Endothelial cell of umbilical vein (primary cell): ENCODE measurements at regions not wholly inside any gene's neighbourhood (a gene's known extent, or its start where the extent isn't known, plus 50 kb on each side); places are given as distances from the start of the nearest gene placed in this dataset.

Experiments used
- BruUV-seq: library from RNA; stranded (reverse); fragments of 400-500 nt; replicated peaks from 2 replicates; lab custom pipeline; 2021; lab: Mats Ljungman, UMichigan
- CTCF ChIA-PET: fragments of 300-600, 350-600 bp; sonication (Branson Sonifier 250); formaldehyde crosslinking; loops from one replicate; lab custom pipeline; 2021; ENCODE audit warnings: antibody characterized with exemption, inconsistent platforms; lab: Charles Lee
- POLR2A ChIA-PET: fragments of 300-600, 350-600 bp; sonication (Branson Sonifier 250); formaldehyde crosslinking; loops from one replicate; lab custom pipeline; 2021; ENCODE audit warnings: antibody characterized with exemption, inconsistent platforms; lab: Charles Lee
- DNase-seq: peaks from one replicate; pipeline ENCODE4 v3.0.0-alpha.2; 2011; ENCODE audit warnings: low read depth, low spot score
- FAIRE-seq: peaks from 2 replicates; lab custom pipeline; 2011; peaks lifted over from hg19 to GRCh38; lab: Jason Lieb, UNC
- H2AFZ ChIP-seq: 2 replicates; pipeline ENCODE4 v1.6.0; 2012; ENCODE audit warnings: low read depth, low read length, control low read depth, inconsistent platforms
- H3K27ac ChIP-seq: 2 replicates; pipeline ENCODE4 v1.5.1; 2011; ENCODE audit warnings: low read depth, mild to moderate bottlenecking, control low read depth, low read length, moderate library complexity; ENCODE audit not compliant: insufficient read depth
- H3K27me3 ChIP-seq, 2 experiments: 2 replicates each; pipeline versions ENCODE4 v1.6.0 to v1.6.1; 2011; ENCODE audit warnings: low read length in 2 of 2, mixed read lengths in 1 of 2; ENCODE audit not compliant: control insufficient read depth in 2 of 2, insufficient read depth in 2 of 2
- H3K36me3 ChIP-seq, 2 experiments: 2 replicates in 1 of 2; 3 replicates in 1 of 2; pipeline ENCODE4 v1.5.1; 2011; ENCODE audit warnings: low read length in 2 of 2, mild to moderate bottlenecking in 1 of 2, moderate library complexity in 1 of 2; ENCODE audit not compliant: control insufficient read depth in 2 of 2, insufficient read depth in 2 of 2; ENCODE audit errors: extremely low read depth in 1 of 2
- H3K4me1 ChIP-seq: 3 replicates; pipeline ENCODE4 v1.5.1; 2011; ENCODE audit warnings: mild to moderate bottlenecking, low read length; ENCODE audit not compliant: control insufficient read depth, insufficient read depth; ENCODE audit errors: extremely low read depth
- H3K4me2 ChIP-seq: 2 replicates; pipeline ENCODE4 v1.6.1; 2011; ENCODE audit warnings: low read length, control low read depth, mixed read lengths; ENCODE audit not compliant: insufficient read depth
- H3K4me3 ChIP-seq, 3 experiments: fragments of 200-600 bp in 1 of 3; sonication (generic), shearing (Covaris generic) in 1 of 3; replicated peaks in 1 of 3; 2 replicates each; pipeline ENCODE4 v1.5.1; 2011 to 2016; ENCODE audit warnings: control low read depth in 3 of 3, low read length in 3 of 3, mild to moderate bottlenecking in 2 of 3, inconsistent platforms in 1 of 3, low read depth in 1 of 3, moderate library complexity in 1 of 3; ENCODE audit not compliant: insufficient read depth in 1 of 3
- H3K79me2 ChIP-seq: 2 replicates; pipeline ENCODE4 v1.6.0; 2012; ENCODE audit warnings: low read length, inconsistent platforms; ENCODE audit not compliant: control insufficient read depth, insufficient read depth
- H3K9ac ChIP-seq: replicated peaks from 2 replicates; pipeline ENCODE3; 2011; ENCODE audit warnings: low read length, control low read depth; ENCODE audit not compliant: insufficient read depth; ENCODE audit errors: extremely low read depth
- H3K9me1 ChIP-seq: replicated peaks from 3 replicates; pipeline ENCODE4 v1.6.0; 2011; ENCODE audit warnings: mild to moderate bottlenecking, low read length; ENCODE audit not compliant: control insufficient read depth, insufficient read depth; ENCODE audit errors: extremely low read depth
- H3K9me3 ChIP-seq: replicated peaks from 2 replicates; pipeline ENCODE4 v1.5.1; 2012; ENCODE audit warnings: low read length, inconsistent platforms; ENCODE audit not compliant: control insufficient read depth, insufficient read depth
- H4K20me1 ChIP-seq: replicated peaks from 2 replicates; pipeline ENCODE3; 2011; ENCODE audit warnings: mild to moderate bottlenecking, low read length; ENCODE audit not compliant: control insufficient read depth, insufficient read depth; ENCODE audit errors: extremely low read depth
- FOS ChIP-seq: IDR thresholded peaks from 2 replicates; pipeline ENCODE4 v1.6.1; 2011; ENCODE audit warnings: mild to moderate bottlenecking, low read length, moderate library complexity, borderline replicate concordance; ENCODE audit not compliant: insufficient read depth
- POLR2A ChIP-seq: IDR thresholded peaks from 2 replicates; pipeline ENCODE4 v1.6.1; 2012; ENCODE audit warnings: low read depth, mild to moderate bottlenecking, control low read depth, low read length
- POLR2AphosphoS5 ChIP-seq: IDR thresholded peaks from 2 replicates; pipeline ENCODE4 v1.6.1; 2012; ENCODE audit warnings: low read depth, mild to moderate bottlenecking, control low read depth, low read length, moderate library complexity; ENCODE audit not compliant: insufficient read depth
- dilution Hi-C: fragments of 300-500 bp; cut with MboI; formaldehyde crosslinking; loops from one replicate; pipeline ENCODE4 v1.15.0; 2019; ENCODE audit warnings: low sequenced_read_pairs; ENCODE audit not compliant: extremely low pct_ligation_motif_present
- intact Hi-C: fragments of 100-400 bp; cut with micrococcal nuclease; formaldehyde crosslinking; loops from one replicate; pipeline ENCODE4 v1.10.0; 2022

DNA sequence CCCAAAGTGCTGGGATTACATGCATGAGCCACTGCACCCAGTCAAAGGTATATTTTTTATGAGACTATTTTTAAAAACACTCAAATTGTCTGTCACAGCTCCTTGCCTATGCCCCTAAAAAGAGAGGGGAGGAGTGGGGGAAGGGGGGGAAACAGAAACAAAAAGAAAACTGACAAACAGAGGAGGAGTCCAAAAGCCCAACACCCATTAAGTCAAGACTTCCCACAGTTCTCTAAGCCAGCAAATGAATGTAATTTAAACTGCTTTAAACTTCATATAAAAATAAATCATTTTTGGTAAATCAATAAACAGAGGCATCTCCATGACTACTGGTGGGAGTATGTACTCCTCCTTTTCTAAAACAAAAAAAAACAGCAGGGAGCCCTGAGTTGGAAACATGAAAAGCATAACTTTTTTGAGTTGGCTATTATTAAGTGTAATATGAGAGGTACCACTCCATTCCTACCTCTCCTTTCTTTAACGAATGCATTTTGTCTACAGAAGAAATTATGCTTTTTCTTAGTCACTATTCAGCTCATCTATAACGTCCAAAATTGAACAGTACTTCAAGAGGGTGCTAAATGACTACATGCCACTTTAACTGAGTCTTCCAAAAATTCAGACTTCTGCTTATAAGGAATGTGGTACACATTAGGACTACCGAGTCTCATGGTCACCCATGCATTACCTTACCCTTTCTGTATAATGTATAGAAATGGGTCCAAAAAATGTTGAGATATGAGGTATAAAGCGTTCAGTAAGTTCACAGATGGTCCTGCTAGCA lies 119.0 kb upstream of the PRSS16 start:
- intact Hi-C loops (no loop called here), dilution Hi-C loops (no loop called here)
- no TSS peak for BruUV-seq
- H3K27ac ChIP-seq = no peak overlapping the region
- ChIA-PET POLR2A (no interaction called here), CTCF (no interaction called here)
- TF ChIP-seq POLR2A = no peak
- no peak for FAIRE-seq
- H4K20me1 ChIP-seq = no peaks in the 10 kb centered on the region
- no peaks in the 10 kb centered on the region for H3K36me3 ChIP-seq
- no peaks in the 10 kb centered on the region for H3K9me1 ChIP-seq
- peaks cover 15% of the 10 kb centered on the region for H3K4me1 ChIP-seq
- no peaks in the 10 kb centered on the region for H3K9me3 ChIP-seq
- H3K4me2 ChIP-seq = no peak overlapping the region
- no peaks in the 10 kb centered on the region for H3K27me3 ChIP-seq
- no peaks in the 10 kb centered on the region for H3K79me2 ChIP-seq
- DNase-seq = no peak
- H3K9ac ChIP-seq = no peak overlapping the region
- no peak overlapping the region for H2AFZ ChIP-seq
- H3K4me3 ChIP-seq = no peak overlapping the region

DNA sequence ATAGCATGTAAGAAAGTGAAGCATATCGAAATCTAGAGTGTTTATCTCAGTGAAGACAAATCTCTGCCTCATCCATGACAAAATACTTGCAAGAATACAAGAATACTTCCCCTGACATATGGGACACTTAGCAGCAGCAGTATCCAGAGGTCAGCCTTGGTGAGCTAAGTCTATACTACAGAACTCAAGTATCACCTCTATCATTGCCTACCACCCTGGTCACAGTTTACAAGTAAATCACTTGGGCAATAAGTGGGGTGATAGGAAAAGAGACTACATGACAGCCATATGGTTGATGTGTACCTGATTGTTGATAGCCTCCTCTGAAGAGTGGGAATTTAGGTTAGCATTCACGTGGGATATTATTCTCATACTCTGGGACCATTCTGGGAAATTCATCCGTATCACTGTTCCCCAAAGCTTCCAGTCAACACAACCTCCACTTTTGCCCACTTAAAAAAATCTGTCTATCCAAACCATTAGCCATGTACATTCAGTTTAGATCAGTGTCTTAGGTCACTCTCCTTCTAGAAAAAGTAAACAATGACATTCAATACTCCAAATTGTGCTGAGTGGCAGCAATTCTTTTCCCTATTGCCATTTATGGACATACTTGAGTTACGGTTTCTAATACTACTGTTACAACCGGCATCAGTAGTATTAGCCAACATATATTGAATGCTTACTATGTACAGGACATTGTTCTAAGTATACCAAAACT lies 118.2 kb upstream of the PRSS16 start:
- FAIRE-seq = no peak
- POLR2A ChIA-PET = no interaction called here

More for the DNA sequence above, 118.2 kb upstream of the PRSS16 start:
- H3K9me1 ChIP-seq = no peaks in the 10 kb centered on the region
- intact Hi-C loops (no loop called here), dilution Hi-C loops (no loop called here)
- no peaks in the 10 kb centered on the region for H3K27me3 ChIP-seq
- no peak overlapping the region for H3K9ac ChIP-seq
- H4K20me1 ChIP-seq = no peaks in the 10 kb centered on the region
- TF ChIP-seq POLR2AphosphoS5 (no peak), FOS (no peak)
- DNase-seq = no peak
- H3K36me3 ChIP-seq = no peaks in the 10 kb centered on the region
- H3K79me2 ChIP-seq = no peaks in the 10 kb centered on the region
- CTCF ChIA-PET = no interaction called here
- no peaks in the 10 kb centered on the region for H3K9me3 ChIP-seq
- H3K4me1 ChIP-seq = peaks cover 21% of the 10 kb centered on the region
- H2AFZ ChIP-seq = no peak overlapping the region
- H3K27ac ChIP-seq = no peak overlapping the region
- BruUV-seq = no TSS peak
- H3K4me3 ChIP-seq = no peak overlapping the region
- H3K4me2 ChIP-seq = no peak overlapping the region
